Breast epithelium (tissue), 3 donors: ENCODE measurements at regions not wholly inside any gene's neighbourhood (a gene's known extent, or its start where the extent isn't known, plus 50 kb on each side); places are given as distances from the start of the nearest gene placed in this dataset.

Experiments
- CTCF ChIP-seq, 3 donors: fragments of 450-650 bp; IDR thresholded peaks; one replicate each; pipeline ENCODE4 v1.5.1; 2016 to 2017; ENCODE audit warnings: antibody characterized with exemption in 3 of 3, mild to moderate bottlenecking in 3 of 3, moderate library complexity in 3 of 3
- POLR2A ChIP-seq: fragments of 450-650 bp; IDR thresholded peaks from one replicate; pipeline ENCODE4 v1.6.1; 2016; ENCODE audit warnings: antibody characterized with exemption, mild to moderate bottlenecking, moderate library complexity
- POLR2AphosphoS5 ChIP-seq, 3 donors: sonication (generic); formaldehyde crosslinking; IDR thresholded peaks; one replicate each; pipeline ENCODE4 v1.6.1; 2017; ENCODE audit warnings: antibody characterized with exemption in 3 of 3

GRCh38 chr21:19547951-19548840, 1144.6 kb upstream of the TMPRSS15 start:
- TF ChIP-seq CTCF (IDR thresholded peaks at IDR 0.05): no peak
- TF ChIP-seq POLR2A: no peak
- TF ChIP-seq POLR2AphosphoS5 (IDR thresholded peaks at IDR 0.05): no peak
